GM19468 (cell line): ENCODE measurements at regions not wholly inside any gene's neighbourhood (a gene's known extent, or its start where the extent isn't known, plus 50 kb on each side); places are given as distances from the start of the nearest gene placed in this dataset.
"Not testable (repeated sequence)": the region's sequence is repeated elsewhere in the genome, so short reads cannot be mapped to it uniquely, and the experiment has no call there.

ENCODE experiments used
- ATAC-seq: cut with Tn5 transposase; IDR thresholded peaks from one replicate; pipeline ENCODE4 v1.9.1; 2021; ENCODE audit warnings: mild to moderate bottlenecking, moderate library complexity, moderate number of reproducible peaks; ENCODE audit not compliant: unreplicated experiment; ENCODE audit errors: extremely low read depth

DNA sequence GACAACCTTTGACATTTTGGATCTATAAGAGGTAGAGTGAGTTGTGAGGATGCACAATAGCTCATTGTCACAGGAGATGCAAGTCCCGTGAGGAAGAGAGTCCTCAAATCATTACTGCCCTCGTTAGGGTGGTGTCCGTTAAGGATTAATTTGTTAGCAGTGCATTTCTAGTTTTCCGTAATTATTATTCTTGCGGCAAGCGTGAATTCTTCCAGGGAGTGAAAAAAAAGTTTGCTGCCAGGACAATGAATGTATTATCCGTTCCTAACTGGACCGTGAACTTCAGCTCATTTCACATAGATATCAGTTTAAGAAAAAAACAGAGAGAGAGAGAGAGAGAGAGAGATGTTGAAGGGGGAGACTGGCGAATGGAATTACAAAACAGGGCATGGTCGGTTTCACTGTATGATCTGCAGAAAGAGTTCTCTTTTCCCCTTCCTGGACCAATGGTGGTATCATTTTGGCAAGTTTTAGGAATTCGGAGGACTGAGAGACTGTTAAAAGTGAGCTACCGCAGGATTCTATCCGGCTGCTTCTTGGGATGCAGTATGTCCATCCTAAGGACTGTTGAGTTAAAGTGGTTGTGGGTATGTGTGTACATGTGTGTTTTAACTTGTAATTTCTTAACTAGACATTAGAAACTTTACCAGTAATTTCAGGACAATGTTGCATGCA, 216.0 kb upstream of the NFIA start:
- no peak for ATAC-seq

GRCh38 chr1:60865166-60865565, 217.2 kb upstream of the NFIA start:
- no peak for ATAC-seq

DNA sequence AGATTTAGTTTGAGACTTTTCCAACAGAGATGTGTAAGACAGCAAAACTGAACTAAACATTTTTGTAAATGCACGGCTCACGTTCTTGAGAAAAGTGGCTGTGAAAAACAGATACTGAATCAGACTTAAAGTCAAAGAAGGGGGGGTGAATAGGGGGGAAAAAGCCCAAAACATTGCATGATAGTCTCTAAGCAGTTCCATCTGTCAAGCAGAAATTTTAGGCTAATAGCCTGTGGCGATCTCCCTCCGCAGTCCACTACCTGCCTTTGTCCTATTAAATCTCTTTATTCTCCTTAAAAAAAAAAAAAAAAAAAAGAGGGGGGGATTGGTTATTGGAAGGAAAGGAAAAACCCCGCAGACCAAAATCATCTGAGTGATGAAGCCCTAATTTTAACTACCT, 217.6 kb upstream of the NFIA start:
- no peak for ATAC-seq

GRCh38 chr1:60863131-60863530, 219.2 kb upstream of the NFIA start:
- ATAC-seq: no peak

DNA sequence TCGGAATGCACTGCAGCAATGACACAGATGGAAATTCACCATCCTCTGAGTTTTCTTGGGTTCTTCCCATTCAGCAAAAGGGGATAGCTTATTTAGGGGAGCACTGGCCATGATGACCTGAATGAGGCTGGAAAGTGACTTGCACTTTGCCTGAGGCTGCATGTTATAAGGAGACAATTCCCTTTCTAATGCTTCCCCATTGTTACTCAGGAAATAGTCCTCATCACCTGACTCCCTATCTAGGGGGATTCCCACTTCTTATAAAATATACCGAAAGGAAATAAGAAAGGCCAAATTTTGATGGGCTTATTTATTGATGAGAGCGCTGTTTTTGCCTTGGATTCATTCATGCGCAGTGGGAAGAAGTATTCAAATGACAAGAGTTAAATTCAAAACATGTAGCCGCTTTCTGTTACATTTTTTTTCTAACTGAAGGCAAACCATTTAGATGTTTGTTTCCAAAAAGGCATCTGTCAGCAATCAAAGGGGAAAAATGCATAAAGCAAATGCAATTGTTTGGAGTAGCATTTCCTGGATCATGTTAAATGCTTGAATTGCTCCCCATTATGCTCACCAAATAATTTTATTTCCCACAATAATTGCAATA, 220.3 kb upstream of the NFIA start:
- ATAC-seq: no peak

DNA sequence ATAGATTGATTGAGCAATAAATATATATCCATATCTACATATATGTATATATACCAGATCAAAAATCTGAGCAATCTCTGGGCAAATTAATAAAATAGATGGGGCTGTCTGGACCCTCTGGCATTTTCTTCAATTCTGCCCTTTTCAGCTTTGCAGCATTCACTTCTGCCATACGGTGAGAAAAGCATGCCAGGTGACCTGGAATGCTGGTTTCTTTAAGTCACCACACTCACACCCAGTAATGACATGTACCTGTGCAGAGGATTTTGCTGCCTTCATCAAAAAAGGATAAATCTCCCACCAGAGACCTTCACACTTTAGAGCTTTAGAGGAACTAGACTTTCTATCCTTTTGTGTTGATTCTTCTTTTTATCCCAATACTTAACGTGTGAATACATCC, 223.2 kb upstream of the NFIA start:
- no peak for ATAC-seq

DNA sequence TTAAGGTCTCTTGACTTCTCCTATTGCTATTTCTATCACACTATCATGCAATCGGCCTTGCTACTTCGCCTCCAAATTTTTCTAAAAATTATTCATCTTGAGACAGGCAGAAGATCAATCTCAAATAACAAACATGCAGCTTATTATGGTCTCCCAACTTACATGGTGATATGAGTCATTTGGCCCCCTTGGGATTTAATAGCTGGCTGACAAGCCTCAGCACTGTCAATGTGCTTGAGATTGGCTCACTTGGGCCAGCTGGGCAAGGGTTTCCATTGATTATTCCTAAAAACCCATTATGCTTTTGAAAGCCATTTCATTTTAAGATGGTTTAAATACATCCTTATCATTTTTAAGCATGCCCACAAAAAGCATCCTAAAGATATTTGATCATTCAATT, 224.5 kb upstream of the NFIA start:
- no peak for ATAC-seq

DNA sequence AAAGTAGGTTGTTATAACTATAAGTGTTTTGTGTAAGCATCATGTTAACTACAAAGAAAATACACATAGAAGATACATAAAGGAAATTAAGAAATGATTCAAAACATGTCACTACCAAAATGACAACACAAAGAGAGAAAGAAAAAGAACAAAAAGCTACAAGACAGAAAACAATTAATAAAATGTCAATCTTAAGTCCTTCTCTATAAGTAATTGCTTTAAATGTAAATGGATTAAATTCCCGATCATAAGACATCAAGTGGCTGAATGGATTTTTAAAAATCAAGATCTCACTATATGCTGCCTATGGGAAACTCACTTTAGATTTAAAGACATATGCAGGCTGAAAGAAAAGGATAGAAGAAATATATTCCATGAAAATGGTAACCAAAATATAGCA, 232.3 kb upstream of the NFIA start:
- ATAC-seq: no peak

DNA sequence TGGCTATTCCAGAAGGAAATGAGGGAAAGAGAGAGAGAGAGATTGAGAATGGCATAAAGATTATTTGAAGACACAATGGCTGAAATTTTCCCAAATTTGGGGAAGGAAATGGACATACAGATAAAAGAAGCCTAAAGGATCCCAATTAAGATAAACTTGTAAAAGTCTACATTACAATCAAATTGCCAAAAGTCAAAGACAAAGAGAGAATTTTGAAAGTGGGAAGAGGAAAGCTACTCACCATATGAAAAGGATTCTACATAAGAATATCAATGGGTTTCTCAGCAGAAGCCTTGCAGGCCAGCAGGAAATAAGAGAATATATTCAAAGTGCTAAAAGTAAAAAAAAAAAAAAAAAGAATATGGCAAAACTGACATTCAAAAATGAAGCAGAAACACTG, 233.0 kb upstream of the NFIA start:
- no peak for ATAC-seq

GRCh38 chr1:60848583-60849188, 233.7 kb upstream of the NFIA start:
- no peak for ATAC-seq

DNA sequence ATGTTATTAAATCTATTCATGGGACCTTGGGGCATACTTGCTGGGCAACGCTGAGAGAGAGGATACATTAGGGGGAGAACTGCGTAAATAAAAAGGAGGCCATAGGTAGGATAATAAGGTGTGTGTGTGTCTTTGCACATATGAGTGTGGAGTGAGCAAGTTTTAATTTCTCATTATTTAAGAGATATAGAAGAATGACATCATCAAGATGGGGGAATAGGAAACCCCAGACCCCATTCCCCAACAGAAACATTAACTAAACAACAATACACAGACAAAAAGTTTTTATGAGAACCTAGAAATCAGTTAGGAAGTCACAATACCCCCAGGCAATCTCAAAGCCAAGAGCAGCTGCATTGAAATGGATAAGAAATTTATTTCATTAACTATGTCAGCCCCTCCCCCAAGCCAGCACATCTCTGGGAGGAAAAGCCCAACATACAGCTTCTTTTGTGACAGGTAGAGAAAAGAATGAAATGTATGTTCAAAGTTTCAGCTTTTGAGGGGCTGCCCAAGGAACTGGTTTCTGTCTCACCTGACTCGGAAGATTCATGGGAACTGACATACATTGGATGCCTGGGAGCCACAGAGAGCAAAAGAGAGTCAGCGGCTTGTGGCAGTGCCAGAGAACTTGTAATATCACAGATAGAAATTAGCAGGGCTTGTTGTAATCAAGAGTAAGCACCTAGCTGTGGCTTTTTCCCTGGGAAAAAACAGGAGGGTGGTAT, 234.3 kb upstream of the NFIA start:
- ATAC-seq: no peak

- ATAC-seq: no peak
Measured at GRCh38 chr1:60847391-60847790, 235.0 kb upstream of the NFIA start.

DNA sequence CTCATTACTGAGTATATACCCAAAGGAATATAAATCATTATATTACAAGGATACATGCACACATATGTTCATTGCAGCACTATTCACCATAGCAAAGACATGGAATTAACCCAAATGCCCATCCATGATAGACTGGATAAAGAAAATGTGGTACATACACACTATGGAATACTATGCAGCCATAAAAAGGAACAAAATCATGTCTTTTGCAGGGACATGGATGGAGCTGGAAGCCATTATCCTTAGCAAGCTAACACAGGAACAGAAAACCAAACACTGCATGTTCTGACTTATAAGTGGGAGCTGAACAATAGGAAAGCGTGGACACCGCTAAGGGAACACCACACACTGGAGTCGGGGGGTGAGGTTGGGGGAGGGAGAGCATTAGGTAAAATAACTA, 236.7 kb upstream of the NFIA start:
- not testable (repeated sequence) for ATAC-seq

DNA sequence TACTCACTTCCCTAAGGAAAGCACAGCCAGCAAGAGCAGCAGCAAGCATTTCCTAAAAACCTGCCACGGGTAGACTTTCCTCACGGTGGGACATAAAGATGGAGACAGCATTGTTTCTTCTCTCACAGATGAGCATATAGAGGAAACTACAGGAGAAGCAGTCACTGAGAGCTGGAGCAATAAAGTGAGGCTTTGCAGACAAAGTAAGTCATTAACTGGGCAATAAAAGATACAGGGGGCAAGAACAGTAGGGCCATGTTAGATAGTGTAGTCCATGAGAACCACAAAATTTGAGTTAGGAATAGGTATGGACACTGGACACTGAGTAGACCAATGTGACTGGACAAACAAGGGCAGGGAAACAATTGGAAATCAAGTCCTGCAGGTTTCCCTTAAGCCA, 240.1 kb upstream of the NFIA start:
- no peak for ATAC-seq

GRCh38 chr1:60841116-60842046, 241.0 kb upstream of the NFIA start:
- no peak for ATAC-seq

DNA sequence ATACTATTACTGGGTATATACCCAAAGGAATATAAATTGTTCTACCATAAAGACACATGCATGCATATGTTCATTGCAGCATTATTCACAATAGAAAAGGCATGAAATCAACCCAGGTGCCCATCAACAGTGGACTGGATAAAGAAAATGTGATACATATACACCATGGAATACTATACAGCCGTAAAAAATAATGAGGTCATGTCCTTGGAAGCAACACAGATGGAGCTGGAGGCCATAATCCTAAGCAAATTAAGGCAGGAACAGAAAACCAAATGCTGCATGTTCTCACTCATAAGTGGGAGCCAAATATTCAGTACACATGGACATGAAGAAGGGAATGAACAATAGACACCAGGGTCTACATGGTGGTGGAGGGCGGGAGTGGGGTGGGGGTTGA, 241.9 kb upstream of the NFIA start:
- not testable (repeated sequence) for ATAC-seq

DNA sequence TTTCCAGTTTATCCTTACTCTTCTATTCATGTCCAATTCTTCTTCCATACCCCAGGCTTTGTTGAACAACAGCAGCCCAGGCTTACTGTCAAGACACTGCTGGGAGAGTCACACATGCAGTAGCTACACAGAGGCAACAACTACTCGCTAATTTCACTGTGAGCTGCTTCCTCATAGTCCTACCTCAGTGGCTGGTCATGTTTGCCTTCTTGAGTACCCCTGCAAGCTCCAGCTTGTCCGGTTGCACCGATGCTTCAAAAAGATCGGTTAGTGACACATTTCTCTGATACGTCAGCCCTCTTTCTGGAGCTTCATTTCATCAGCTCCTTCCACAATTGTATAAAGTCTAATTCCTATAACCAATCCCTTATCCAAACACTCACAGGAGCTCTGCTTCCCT, 246.7 kb upstream of the NFIA start:
- ATAC-seq: no peak

DNA sequence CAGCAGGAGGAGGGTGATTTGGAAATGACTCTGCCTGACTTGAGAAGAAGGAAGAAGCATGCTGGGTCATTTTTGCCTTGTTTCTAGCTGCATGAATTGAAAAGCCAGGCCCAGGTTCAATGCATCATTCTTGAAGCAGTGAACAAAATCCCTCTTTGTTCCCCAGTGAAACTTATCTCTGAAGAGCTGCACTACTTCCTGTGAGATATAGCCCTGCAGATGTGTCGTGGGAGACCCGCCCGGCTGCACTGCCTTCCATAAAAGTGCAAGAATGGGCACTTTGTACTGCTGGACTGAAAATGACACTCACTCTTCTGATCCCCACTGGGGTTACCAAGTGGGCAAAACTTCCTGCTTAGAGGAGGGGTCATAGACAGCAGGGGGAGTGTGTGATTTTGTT, 249.2 kb upstream of the NFIA start:
- no peak for ATAC-seq

DNA sequence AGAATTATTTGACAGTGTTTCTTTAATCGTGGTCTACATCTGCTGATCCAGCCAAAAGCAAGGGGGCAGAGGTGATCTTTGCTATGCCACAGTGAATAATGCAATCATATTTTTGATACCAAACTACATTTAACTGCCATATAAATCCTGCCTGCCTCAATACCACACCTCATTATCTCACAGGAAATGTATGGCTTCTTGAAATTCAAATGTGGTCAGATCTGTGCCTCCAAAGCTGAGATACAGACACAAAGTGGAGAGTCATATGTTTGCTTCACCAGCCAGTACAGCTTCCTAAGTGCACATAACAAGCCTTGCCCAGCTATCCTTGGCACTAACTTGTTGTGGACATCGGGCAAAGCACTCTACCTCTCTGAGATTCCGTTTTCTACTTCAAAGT, 250.0 kb upstream of the NFIA start:
- no peak for ATAC-seq

- ATAC-seq: no peak
Measured at GRCh38 chr1:60831780-60832179, 250.6 kb upstream of the NFIA start.
